HepG2 (cell line): ENCODE measurements at regions not wholly inside any gene's neighbourhood (a gene's known extent, or its start where the extent isn't known, plus 50 kb on each side); places are given as distances from the start of the nearest gene placed in this dataset.

ENCODE experiments used
- ATAC-seq: fragments of 200-7000 bp; cut with Tn5 transposase; 3 replicates; pipeline ENCODE4 v1.9.1; 2020; ENCODE audit warnings: mild to moderate bottlenecking, moderate library complexity
- BruUV-seq: library from RNA; stranded (reverse); fragments of 400-500 nt; replicated peaks from 2 replicates; lab custom pipeline; 2021; lab: Mats Ljungman, UMichigan
- CTCF ChIA-PET: fragments of 300-600 bp; formaldehyde crosslinking; extraction: SDS; loops from one replicate; lab custom pipeline; 2021; ENCODE audit warnings: low total read pairs, inconsistent platforms, low intra/inter-chr PET ratio; lab: Yijun Ruan, JAX
- POLR2A ChIA-PET: fragments of 350-600 bp; sonication (Branson Sonifier 250); formaldehyde crosslinking; loops from one replicate; lab custom pipeline; 2020; ENCODE audit warnings: antibody characterized with exemption, inconsistent platforms; lab: Yijun Ruan, JAX
- DNase-seq: peaks from one replicate; pipeline ENCODE4 v3.0.0-alpha.2; 2015; ENCODE audit warnings: low spot score
- FAIRE-seq: peaks from 3 replicates; lab custom pipeline; 2011; peaks lifted over from hg19 to GRCh38; lab: Jason Lieb, UNC
- H2AFZ ChIP-seq: one replicate; pipeline ENCODE4 v1.6.1; 2011; ENCODE audit warnings: low read length, inconsistent platforms
- H3K27ac ChIP-seq: fragments of 300-600 bp; 3 replicates; pipeline ENCODE4 v1.8.0; 2011; ENCODE audit warnings: mixed run types, mild to moderate bottlenecking, mixed read lengths, low read length, inconsistent platforms; ENCODE audit not compliant: insufficient read depth; ENCODE audit errors: extremely low read length
- H3K27me3 ChIP-seq, 2 experiments: fragments of 200-600 bp in 1 of 2; 2 replicates in 1 of 2; 3 replicates in 1 of 2; pipeline versions ENCODE4 v1.6.0 to v1.8.0; 2011; ENCODE audit warnings: low read length in 2 of 2, mild to moderate bottlenecking in 2 of 2, moderate library complexity in 2 of 2, inconsistent platforms in 1 of 2; ENCODE audit not compliant: insufficient read depth in 2 of 2, control insufficient read depth in 1 of 2
- H3K36me3 ChIP-seq, 2 experiments: fragments of 200-600 bp in 1 of 2; replicated peaks in 1 of 2; 2 replicates in 1 of 2; 3 replicates in 1 of 2; pipeline versions ENCODE4 v1.5.1 to v1.8.0; 2011; ENCODE audit warnings: low read length in 2 of 2, inconsistent platforms in 1 of 2; ENCODE audit not compliant: insufficient read depth in 2 of 2, control insufficient read depth in 1 of 2
- H3K4me1 ChIP-seq: 2 replicates; pipeline ENCODE4 v1.5.1; 2012; ENCODE audit warnings: low read length, inconsistent platforms; ENCODE audit not compliant: insufficient read depth
- H3K4me2 ChIP-seq: 2 replicates; pipeline ENCODE4 v1.6.0; 2011; ENCODE audit warnings: low read depth, low read length, inconsistent platforms
- H3K4me3 ChIP-seq, 3 experiments: fragments of 200-600 bp in 1 of 3; sonication (generic), shearing (Covaris generic) in 1 of 3; replicated peaks in 1 of 3; 2 replicates each; pipeline ENCODE4 v1.5.1; 2011 to 2016; ENCODE audit warnings: low read length in 3 of 3, inconsistent platforms in 2 of 3, low read depth in 2 of 3, mild to moderate bottlenecking in 2 of 3, control low read depth in 1 of 3, mixed read lengths in 1 of 3; ENCODE audit not compliant: insufficient read depth in 1 of 3
- H3K79me2 ChIP-seq: one replicate; pipeline ENCODE4 v1.6.1; 2011; ENCODE audit warnings: low read length, inconsistent platforms; ENCODE audit not compliant: insufficient read depth
- H3K9ac ChIP-seq: 2 replicates; pipeline ENCODE4 v1.6.0; 2011; ENCODE audit warnings: mild to moderate bottlenecking, low read depth, low read length, inconsistent platforms; ENCODE audit not compliant: insufficient read depth
- H3K9me3 ChIP-seq: 2 replicates; pipeline ENCODE4 v1.5.1; 2012; ENCODE audit warnings: mild to moderate bottlenecking, low read length
- H4K20me1 ChIP-seq: 2 replicates; pipeline ENCODE4 v1.6.0; 2011; ENCODE audit warnings: inconsistent platforms, mild to moderate bottlenecking, low read length, moderate library complexity; ENCODE audit not compliant: insufficient read depth
- IKZF4 ChIP-seq: sonication (generic); formaldehyde crosslinking; IDR thresholded peaks from 2 replicates; pipeline ENCODE4 v1.5.1; 2020; ENCODE audit warnings: borderline replicate concordance, mild to moderate bottlenecking, low read depth, missing genetic modification reagents; ENCODE audit errors: not compliant biosample characterization
- MIXL1 ChIP-seq: IDR thresholded peaks from 2 replicates; pipeline ENCODE4 v1.6.1; 2016
- PAWR ChIP-seq: sonication (generic); formaldehyde crosslinking; IDR thresholded peaks from 2 replicates; pipeline ENCODE4 v1.4.0; 2020; ENCODE audit warnings: missing genetic modification reagents, mild to moderate bottlenecking, borderline replicate concordance
- PHF21A ChIP-seq: sonication (generic); formaldehyde crosslinking; IDR thresholded peaks from 2 replicates; pipeline ENCODE4 v1.5.0; 2020; ENCODE audit warnings: mild to moderate bottlenecking, missing genetic modification reagents
- TGIF2 ChIP-seq: IDR thresholded peaks from 2 replicates; pipeline ENCODE4 v1.6.1; 2016; ENCODE audit warnings: control low read depth, missing compliant biosample characterization
- THYN1 ChIP-seq: sonication (generic); formaldehyde crosslinking; IDR thresholded peaks from 2 replicates; pipeline ENCODE4 v1.8.1; 2023; ENCODE audit warnings: low read depth, mild to moderate bottlenecking, moderate library complexity, missing genetic modification reagents, borderline replicate concordance
- ZBTB1 ChIP-seq: sonication (generic); formaldehyde crosslinking; IDR thresholded peaks from 2 replicates; pipeline ENCODE4 v1.4.0; 2020; ENCODE audit warnings: missing genetic modification reagents, borderline replicate concordance
- ZFP62 ChIP-seq: sonication (generic); formaldehyde crosslinking; IDR thresholded peaks from 2 replicates; pipeline ENCODE4 v1.4.0; 2020; ENCODE audit warnings: missing genetic modification reagents
- ZNF205 ChIP-seq: IDR thresholded peaks from 2 replicates; pipeline ENCODE4 v1.6.1; 2018; ENCODE audit warnings: missing biosample characterization, missing genetic modification reagents
- ZNF468 ChIP-seq: sonication (generic); formaldehyde crosslinking; IDR thresholded peaks from 2 replicates; pipeline ENCODE4 v1.8.0; 2022; ENCODE audit warnings: mild to moderate bottlenecking, moderate library complexity, missing genetic modification reagents
- ZNF790 ChIP-seq: sonication (generic); formaldehyde crosslinking; IDR thresholded peaks from 2 replicates; pipeline ENCODE4 v1.8.0; 2022; ENCODE audit warnings: missing genetic modification reagents, mild to moderate bottlenecking, borderline replicate concordance
- WGBS: methylation state at CpG from one replicate; pipeline ENCODE4 v1.1.6; 2017; ENCODE audit warnings: low lambda C conversion rate; 5-methylcytosine and 5-hydroxymethylcytosine counted together
- in situ Hi-C: cut with HindIII; loops from 2 replicates; pipeline ENCODE4 v1.10.0; 2017; ENCODE audit warnings: low pct_unique_long_range_greater_than_20kb; ENCODE audit not compliant: extremely low pct_ligation_motif_present
- intact Hi-C: fragments of 100-400 bp; cut with micrococcal nuclease; formaldehyde crosslinking; loops from one replicate; pipeline ENCODE4 v1.10.0; 2022; ENCODE audit not compliant: unreplicated experiment
- TF ChIP-seq, protein P1 (sequence below): sonication (generic); formaldehyde crosslinking; IDR thresholded peaks from 2 replicates; pipeline ENCODE4 v1.8.1; 2022; ENCODE audit warnings: mild to moderate bottlenecking, missing genetic modification reagents
- TF ChIP-seq, protein P2 (sequence below): sonication (generic); formaldehyde crosslinking; IDR thresholded peaks from 2 replicates; pipeline ENCODE4 v1.5.0; 2020; ENCODE audit warnings: mild to moderate bottlenecking, missing genetic modification reagents, borderline replicate concordance
- TF ChIP-seq, protein P3 (sequence below): sonication (generic); formaldehyde crosslinking; conservative IDR thresholded peaks from 2 replicates; pipeline ENCODE4 v1.4.0; 2020; ENCODE audit warnings: mild to moderate bottlenecking, missing genetic modification reagents, moderate library complexity

DNA sequence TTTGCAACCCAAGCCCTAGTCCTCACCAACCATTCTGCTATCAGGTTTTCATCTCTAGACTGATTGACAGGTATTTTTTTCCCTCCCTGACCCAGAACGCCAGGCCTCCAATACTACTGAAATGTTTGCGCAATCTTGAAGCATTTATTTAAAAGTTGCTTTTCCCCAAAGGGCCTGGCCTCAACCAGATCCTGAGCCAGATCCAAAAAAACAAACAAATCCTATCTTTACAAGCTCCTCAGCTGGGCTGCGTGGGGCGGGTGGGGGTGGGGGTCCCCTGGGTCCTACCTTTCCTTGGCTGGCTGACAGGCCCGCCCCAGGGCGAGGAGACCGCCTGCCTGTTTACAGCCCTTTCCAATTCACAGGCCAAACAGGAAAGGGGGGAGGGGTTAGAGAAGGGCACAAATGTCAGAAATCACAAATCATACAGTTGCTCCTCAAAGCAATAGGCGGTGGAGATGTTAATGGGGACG lies 98.8 kb downstream of the FOXD2 start:
- WGBS: 15% methylated on average over 9 of the region's 9 CpGs
- FAIRE-seq: no peak
- POLR2A ChIA-PET: no interaction called here
- in situ Hi-C loops (no loop called here), intact Hi-C loops (no loop called here)
- no peak overlapping the region for H3K4me2 ChIP-seq
- peaks cover 1 to 11% of the 10 kb centered on the region in 2 experiments; a peak in 2 of 5 replicates for H3K27me3 ChIP-seq
- no peak overlapping the region for H3K27ac ChIP-seq
- no peak for TF ChIP-seq PHF21A
- TF ChIP-seq ZNF205 (CRISPR knock-in tag): no peak
- TF ChIP-seq ZNF790 (CRISPR knock-in tag): no peak
- no peak for TF ChIP-seq ZNF468 (CRISPR knock-in tag)
- no peak for TF ChIP-seq IKZF4
- no peak for TF ChIP-seq TGIF2
- TF ChIP-seq PAWR: no peak
- no peak for TF ChIP-seq ZFP62 (CRISPR knock-in tag)
- H3K9ac ChIP-seq: no peak overlapping the region
- H2AFZ ChIP-seq: no peak overlapping the region
- H3K79me2 ChIP-seq: no peaks in the 10 kb centered on the region
- BruUV-seq: no TSS peak
- ATAC-seq: no peak
- H3K4me1 ChIP-seq: no peaks in the 10 kb centered on the region
- no peak overlapping the region for H3K4me3 ChIP-seq
- no peaks in the 10 kb centered on the region for H4K20me1 ChIP-seq
- H3K9me3 ChIP-seq: no peaks in the 10 kb centered on the region
- CTCF ChIA-PET: no interaction called here
- H3K36me3 ChIP-seq: no peaks in the 10 kb centered on the region
- no peak for DNase-seq

DNA sequence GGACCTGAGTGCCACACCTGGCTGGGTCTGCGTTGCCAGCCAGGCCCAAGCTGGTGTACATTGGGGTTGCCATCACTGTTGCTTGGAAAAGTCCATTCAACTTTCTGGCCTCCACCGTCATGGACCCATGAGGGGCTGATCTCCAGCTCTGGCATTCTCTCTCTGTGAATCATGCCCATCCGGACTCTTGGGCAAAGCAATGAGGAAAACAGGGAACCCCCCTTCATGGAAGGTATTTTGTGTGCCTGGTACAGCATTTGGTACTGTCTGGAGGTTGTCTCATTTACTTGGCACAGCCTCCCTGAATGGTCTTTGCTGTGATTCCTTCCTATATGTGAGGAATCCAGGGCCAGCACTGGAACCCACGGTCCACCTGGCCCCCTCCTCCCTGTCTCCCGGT lies 99.4 kb downstream of the FOXD2 start:
- H4K20me1 ChIP-seq: no peaks in the 10 kb centered on the region
- H3K36me3 ChIP-seq: no peaks in the 10 kb centered on the region
- H3K79me2 ChIP-seq: no peaks in the 10 kb centered on the region
- no peak for ATAC-seq
- FAIRE-seq: no peak
- H3K27me3 ChIP-seq: peaks cover 1 to 11% of the 10 kb centered on the region in 2 experiments; a peak in 2 of 5 replicates
- 35% methylated on average over 3 of the region's 5 CpGs for WGBS
- ChIA-PET CTCF (no interaction called here), POLR2A (no interaction called here)
- H3K9me3 ChIP-seq: no peaks in the 10 kb centered on the region
- H2AFZ ChIP-seq: no peak overlapping the region
- H3K4me1 ChIP-seq: no peaks in the 10 kb centered on the region
- no peak overlapping the region for H3K9ac ChIP-seq
- intact Hi-C loops: no loop called here
- no peak overlapping the region for H3K27ac ChIP-seq
- in situ Hi-C loops: no loop called here
- BruUV-seq: no TSS peak
- no peak overlapping the region for H3K4me2 ChIP-seq
- DNase-seq: no peak
- H3K4me3 ChIP-seq: no peak overlapping the region
- no peak for TF ChIP-seq ZBTB1
- TF ChIP-seq THYN1 (CRISPR knock-in tag): no peak
- TF ChIP-seq, protein P1, sequence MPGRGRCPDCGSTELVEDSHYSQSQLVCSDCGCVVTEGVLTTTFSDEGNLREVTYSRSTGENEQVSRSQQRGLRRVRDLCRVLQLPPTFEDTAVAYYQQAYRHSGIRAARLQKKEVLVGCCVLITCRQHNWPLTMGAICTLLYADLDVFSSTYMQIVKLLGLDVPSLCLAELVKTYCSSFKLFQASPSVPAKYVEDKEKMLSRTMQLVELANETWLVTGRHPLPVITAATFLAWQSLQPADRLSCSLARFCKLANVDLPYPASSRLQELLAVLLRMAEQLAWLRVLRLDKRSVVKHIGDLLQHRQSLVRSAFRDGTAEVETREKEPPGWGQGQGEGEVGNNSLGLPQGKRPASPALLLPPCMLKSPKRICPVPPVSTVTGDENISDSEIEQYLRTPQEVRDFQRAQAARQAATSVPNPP: no peak
- no peak for TF ChIP-seq MIXL1 (CRISPR knock-in tag)
- TF ChIP-seq, protein P2, sequence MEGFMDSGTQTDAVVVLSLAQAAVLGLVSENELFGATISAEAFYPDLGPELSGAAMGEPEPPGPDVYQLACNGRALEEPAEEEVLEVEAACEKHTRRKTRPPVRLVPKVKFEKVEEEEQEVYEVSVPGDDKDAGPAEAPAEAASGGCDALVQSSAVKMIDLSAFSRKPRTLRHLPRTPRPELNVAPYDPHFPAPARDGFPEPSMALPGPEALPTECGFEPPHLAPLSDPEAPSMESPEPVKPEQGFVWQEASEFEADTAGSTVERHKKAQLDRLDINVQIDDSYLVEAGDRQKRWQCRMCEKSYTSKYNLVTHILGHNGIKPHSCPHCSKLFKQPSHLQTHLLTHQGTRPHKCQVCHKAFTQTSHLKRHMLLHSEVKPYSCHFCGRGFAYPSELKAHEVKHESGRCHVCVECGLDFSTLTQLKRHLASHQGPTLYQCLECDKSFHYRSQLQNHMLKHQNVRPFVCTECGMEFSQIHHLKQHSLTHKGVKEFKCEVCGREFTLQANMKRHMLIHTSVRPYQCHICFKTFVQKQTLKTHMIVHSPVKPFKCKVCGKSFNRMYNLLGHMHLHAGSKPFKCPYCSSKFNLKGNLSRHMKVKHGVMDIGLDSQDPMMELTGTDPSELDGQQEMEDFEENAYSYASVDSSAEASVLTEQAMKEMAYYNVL (CRISPR knock-in tag): no peak
- TF ChIP-seq, protein P3, sequence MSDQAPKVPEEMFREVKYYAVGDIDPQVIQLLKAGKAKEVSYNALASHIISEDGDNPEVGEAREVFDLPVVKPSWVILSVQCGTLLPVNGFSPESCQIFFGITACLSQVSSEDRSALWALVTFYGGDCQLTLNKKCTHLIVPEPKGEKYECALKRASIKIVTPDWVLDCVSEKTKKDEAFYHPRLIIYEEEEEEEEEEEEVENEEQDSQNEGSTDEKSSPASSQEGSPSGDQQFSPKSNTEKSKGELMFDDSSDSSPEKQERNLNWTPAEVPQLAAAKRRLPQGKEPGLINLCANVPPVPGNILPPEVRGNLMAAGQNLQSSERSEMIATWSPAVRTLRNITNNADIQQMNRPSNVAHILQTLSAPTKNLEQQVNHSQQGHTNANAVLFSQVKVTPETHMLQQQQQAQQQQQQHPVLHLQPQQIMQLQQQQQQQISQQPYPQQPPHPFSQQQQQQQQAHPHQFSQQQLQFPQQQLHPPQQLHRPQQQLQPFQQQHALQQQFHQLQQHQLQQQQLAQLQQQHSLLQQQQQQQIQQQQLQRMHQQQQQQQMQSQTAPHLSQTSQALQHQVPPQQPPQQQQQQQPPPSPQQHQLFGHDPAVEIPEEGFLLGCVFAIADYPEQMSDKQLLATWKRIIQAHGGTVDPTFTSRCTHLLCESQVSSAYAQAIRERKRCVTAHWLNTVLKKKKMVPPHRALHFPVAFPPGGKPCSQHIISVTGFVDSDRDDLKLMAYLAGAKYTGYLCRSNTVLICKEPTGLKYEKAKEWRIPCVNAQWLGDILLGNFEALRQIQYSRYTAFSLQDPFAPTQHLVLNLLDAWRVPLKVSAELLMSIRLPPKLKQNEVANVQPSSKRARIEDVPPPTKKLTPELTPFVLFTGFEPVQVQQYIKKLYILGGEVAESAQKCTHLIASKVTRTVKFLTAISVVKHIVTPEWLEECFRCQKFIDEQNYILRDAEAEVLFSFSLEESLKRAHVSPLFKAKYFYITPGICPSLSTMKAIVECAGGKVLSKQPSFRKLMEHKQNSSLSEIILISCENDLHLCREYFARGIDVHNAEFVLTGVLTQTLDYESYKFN (CRISPR knock-in tag): no peak
